Caco-2 (cell line): ENCODE measurements at regions not wholly inside any gene's neighbourhood (a gene's known extent, or its start where the extent isn't known, plus 50 kb on each side); places are given as distances from the start of the nearest gene placed in this dataset.

ENCODE experiments used
- BruUV-seq: library from RNA; stranded (reverse); fragments of 400-500 nt; replicated peaks from 2 replicates; lab custom pipeline; 2021; lab: Mats Ljungman, UMichigan
- CTCF ChIA-PET: fragments of 300-600 bp; sonication (Branson Sonifier 250); formaldehyde crosslinking; loops from one replicate; lab custom pipeline; 2022; ENCODE audit warnings: antibody characterized with exemption; lab: Charles Lee
- POLR2A ChIA-PET: fragments of 300-600 bp; sonication (Branson Sonifier 250); formaldehyde crosslinking; loops from one replicate; lab custom pipeline; 2022; ENCODE audit warnings: antibody characterized with exemption; lab: Charles Lee
- DNase-seq, 2 experiments: peaks; one replicate each; pipeline versions ENCODE4 v3.0.0 to v3.0.0-alpha.2; 2020 to 2022
- H3K27me3 ChIP-seq: replicated peaks from 2 replicates; pipeline ENCODE4 v1.6.0; 2011; ENCODE audit warnings: low read length; ENCODE audit not compliant: control insufficient read depth, insufficient read depth
- H3K36me3 ChIP-seq: 2 replicates; pipeline ENCODE4 v1.5.1; 2011; ENCODE audit warnings: low read length; ENCODE audit not compliant: control insufficient read depth, insufficient read depth
- H3K4me1 ChIP-seq: fragments of 250-450 bp; sonication (Bioruptor Pico); 2 replicates; pipeline ENCODE4 v1.5.1; 2020; ENCODE audit warnings: mild to moderate bottlenecking
- H3K4me3 ChIP-seq: 2 replicates; pipeline ENCODE4 v1.5.1; 2011; ENCODE audit warnings: low read depth, mild to moderate bottlenecking, control low read depth, low read length
- H3K9me3 ChIP-seq: fragments of 250-450 bp; sonication (Bioruptor Pico); 2 replicates; pipeline ENCODE4 v1.5.1; 2020; ENCODE audit warnings: mild to moderate bottlenecking, moderate library complexity
- H3K27ac Mint-ChIP-seq: one replicate; pipeline ENCODE4 v1.8.0; 2022; ENCODE audit warnings: mixed read lengths; ENCODE audit not compliant: unreplicated experiment
- H3K27me3 Mint-ChIP-seq: one replicate; pipeline ENCODE4 v1.8.0; 2022; ENCODE audit warnings: mixed read lengths; ENCODE audit not compliant: insufficient read depth, unreplicated experiment
- H3K36me3 Mint-ChIP-seq: one replicate; pipeline ENCODE4 v1.8.0; 2022; ENCODE audit warnings: mild to moderate bottlenecking, mixed read lengths; ENCODE audit not compliant: insufficient read depth, unreplicated experiment
- H3K4me1 Mint-ChIP-seq: one replicate; pipeline ENCODE4 v1.8.0; 2022; ENCODE audit warnings: low read depth, mixed read lengths; ENCODE audit not compliant: unreplicated experiment
- H3K4me3 Mint-ChIP-seq: one replicate; pipeline ENCODE4 v1.8.0; 2022; ENCODE audit warnings: mild to moderate bottlenecking, moderate library complexity, mixed read lengths; ENCODE audit not compliant: unreplicated experiment
- H3K9me3 Mint-ChIP-seq: one replicate; pipeline ENCODE4 v1.8.0; 2022; ENCODE audit warnings: mixed read lengths; ENCODE audit not compliant: unreplicated experiment
- CTCF ChIP-seq, 2 experiments: fragments of 200-600 bp in 1 of 2; IDR thresholded peaks; 1 replicate in 1 of 2; 2 replicates in 1 of 2; pipeline versions ENCODE4 v1.5.1 to v1.8.0; 2011 to 2022; ENCODE audit warnings: antibody characterized with exemption in 1 of 2, control low read depth in 1 of 2, inconsistent platforms in 1 of 2, low read depth in 1 of 2, low read length in 1 of 2, mild to moderate bottlenecking in 1 of 2, moderate library complexity in 1 of 2; ENCODE audit not compliant: insufficient read depth in 1 of 2, severe bottlenecking in 1 of 2, unreplicated experiment in 1 of 2
- intact Hi-C: fragments of 100-400 bp; cut with micrococcal nuclease; formaldehyde crosslinking; loops from one replicate; pipeline ENCODE4 v1.10.0; 2022; ENCODE audit not compliant: unreplicated experiment

- no TSS peak for BruUV-seq
- ChIA-PET CTCF (no interaction called here), POLR2A (no interaction called here)
- Mint-ChIP-seq H3K4me3 (no peak overlapping the region), H3K4me1 (no peaks in the 10 kb centered on the region), H3K27ac (no peak overlapping the region), H3K9me3 (no peaks in the 10 kb centered on the region), H3K36me3 (no peaks in the 10 kb centered on the region), H3K27me3 (peaks cover 17% of the 10 kb centered on the region)
- no peaks in the 10 kb centered on the region for H3K9me3 ChIP-seq
- H3K36me3 ChIP-seq = no peaks in the 10 kb centered on the region
- H3K27me3 ChIP-seq = no peaks in the 10 kb centered on the region; the same call in 1 of the 2 replicates
- no peak for TF ChIP-seq CTCF (IDR thresholded peaks at IDR 0.05; ENCODE audit: insufficient read depth in 1 of 2, low read depth in 1 of 2, low read length in 1 of 2, severe bottlenecking in 1 of 2, unreplicated experiment in 1 of 2)
- H3K4me3 ChIP-seq = no peak overlapping the region
- intact Hi-C loops = no loop called here
- no peaks in the 10 kb centered on the region for H3K4me1 ChIP-seq
- DNase-seq = no peak
Observed at GRCh38 chr7:42344198-42344755, 107.3 kb upstream of the GLI3 start.

GRCh38 chr7:42342381-42342780 lies 105.4 kb upstream of the GLI3 start:
- no peaks in the 10 kb centered on the region for H3K4me1 Mint-ChIP-seq
- H3K9me3 Mint-ChIP-seq = no peaks in the 10 kb centered on the region
- intact Hi-C loops = no loop called here
- DNase-seq = no peak
- TF ChIP-seq CTCF (IDR thresholded peaks at IDR 0.05; ENCODE audit: insufficient read depth in 1 of 2, low read depth in 1 of 2, low read length in 1 of 2, severe bottlenecking in 1 of 2, unreplicated experiment in 1 of 2) = no peak
- Histone ChIP-seq H3K27me3 (no peaks in the 10 kb centered on the region; the same call in 1 of the 2 replicates), H3K4me1 (no peaks in the 10 kb centered on the region), H3K9me3 (no peaks in the 10 kb centered on the region), H3K36me3 (no peaks in the 10 kb centered on the region), H3K4me3 (no peak overlapping the region)
- ChIA-PET POLR2A (no interaction called here), CTCF (no interaction called here)
- no peak overlapping the region for H3K4me3 Mint-ChIP-seq
- no TSS peak for BruUV-seq
- no peak overlapping the region for H3K27ac Mint-ChIP-seq
- H3K27me3 Mint-ChIP-seq = peaks cover 24% of the 10 kb centered on the region
- no peaks in the 10 kb centered on the region for H3K36me3 Mint-ChIP-seq

GRCh38 chr7:42340436-42340835 lies 103.4 kb upstream of the GLI3 start:
- Histone ChIP-seq H3K4me3 (no peak overlapping the region), H3K36me3 (no peaks in the 10 kb centered on the region), H3K27me3 (no peaks in the 10 kb centered on the region; the same call in 1 of the 2 replicates), H3K4me1 (no peaks in the 10 kb centered on the region), H3K9me3 (no peaks in the 10 kb centered on the region)
- H3K9me3 Mint-ChIP-seq = no peaks in the 10 kb centered on the region
- DNase-seq = no peak
- H3K36me3 Mint-ChIP-seq = no peaks in the 10 kb centered on the region
- CTCF ChIA-PET = no interaction called here
- no peaks in the 10 kb centered on the region for H3K4me1 Mint-ChIP-seq
- no TSS peak for BruUV-seq
- POLR2A ChIA-PET = no interaction called here
- peaks cover 24% of the 10 kb centered on the region for H3K27me3 Mint-ChIP-seq
- no peak for TF ChIP-seq CTCF (IDR thresholded peaks at IDR 0.05; ENCODE audit: insufficient read depth in 1 of 2, low read depth in 1 of 2, low read length in 1 of 2, severe bottlenecking in 1 of 2, unreplicated experiment in 1 of 2)
- H3K4me3 Mint-ChIP-seq = no peak overlapping the region
- H3K27ac Mint-ChIP-seq = no peak overlapping the region
- intact Hi-C loops = no loop called here
